Skin epidermis (tissue), 12 donors: ENCODE measurements at regions not wholly inside any gene's neighbourhood (a gene's known extent, or its start where the extent isn't known, plus 50 kb on each side); places are given as distances from the start of the nearest gene placed in this dataset.

Experiments used
- H3K27ac ChIP-seq, 21 experiments: fragments of 200-600 bp; sonication (generic) in 11 of 21; one replicate each; pipeline ENCODE4 v1.5.0; 2020; ENCODE audit warnings: mild to moderate bottlenecking in 3 of 21, inconsistent platforms in 2 of 21, moderate library complexity in 2 of 21
- H3K4me3 ChIP-seq, 7 experiments: fragments of 200-600 bp; sonication (generic) in 2 of 7; one replicate each; pipeline ENCODE4 v1.5.0; 2020; ENCODE audit warnings: inconsistent platforms in 2 of 7, mild to moderate bottlenecking in 2 of 7, moderate library complexity in 1 of 7

- no peak overlapping the region for H3K4me3 ChIP-seq
- H3K27ac ChIP-seq, result peak overlapping the region in 13 of 21 experiments; percentile 2 to 70 (median 50)
Measured at GRCh38 chr15:39172380-39173281, 408.2 kb upstream of the THBS1 start.

DNA sequence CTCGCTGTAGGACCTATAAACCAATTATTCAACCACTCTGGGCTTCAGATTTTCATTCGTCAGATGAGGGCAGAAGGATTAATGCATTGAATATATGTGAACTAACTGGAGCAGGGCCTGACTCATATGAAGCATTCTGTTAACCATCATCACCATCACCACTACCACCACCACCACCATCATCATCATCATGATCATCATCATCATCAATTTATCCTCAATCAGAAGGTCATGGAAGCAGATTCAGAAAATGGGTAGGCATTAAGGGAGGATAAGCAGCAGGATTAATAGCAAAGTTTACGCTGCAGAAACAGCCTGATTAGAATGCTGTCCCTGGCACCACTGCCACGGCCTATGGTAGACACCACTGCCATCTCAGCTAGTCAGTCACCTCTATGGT, 407.5 kb upstream of the THBS1 start:
- Histone ChIP-seq H3K4me3 (no peak overlapping the region), H3K27ac (no peak overlapping the region)

DNA sequence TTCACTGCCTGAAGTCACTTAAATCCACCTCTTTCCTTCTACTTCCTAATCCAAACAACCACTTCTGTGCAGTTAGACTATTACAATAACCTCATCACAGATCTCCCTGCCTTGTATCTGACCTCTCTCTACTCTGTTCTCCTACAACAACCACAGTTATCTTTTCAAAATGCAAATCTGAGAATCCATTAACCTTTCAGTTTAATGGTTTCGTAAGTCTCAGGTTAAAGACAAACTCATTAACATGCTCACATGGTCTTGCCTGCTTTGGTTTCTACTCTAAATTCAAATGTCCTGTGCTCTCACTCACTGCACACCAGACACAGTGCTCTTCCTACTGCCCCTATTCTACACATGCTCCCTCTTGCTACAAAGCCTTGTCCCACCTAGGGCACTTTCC, 406.5 kb upstream of the THBS1 start:
- H3K4me3 ChIP-seq, result no peak overlapping the region
- no peak overlapping the region for H3K27ac ChIP-seq

GRCh38 chr15:39176030-39176429, 404.8 kb upstream of the THBS1 start:
- Histone ChIP-seq H3K4me3 (no peak overlapping the region), H3K27ac (no peak overlapping the region)

DNA sequence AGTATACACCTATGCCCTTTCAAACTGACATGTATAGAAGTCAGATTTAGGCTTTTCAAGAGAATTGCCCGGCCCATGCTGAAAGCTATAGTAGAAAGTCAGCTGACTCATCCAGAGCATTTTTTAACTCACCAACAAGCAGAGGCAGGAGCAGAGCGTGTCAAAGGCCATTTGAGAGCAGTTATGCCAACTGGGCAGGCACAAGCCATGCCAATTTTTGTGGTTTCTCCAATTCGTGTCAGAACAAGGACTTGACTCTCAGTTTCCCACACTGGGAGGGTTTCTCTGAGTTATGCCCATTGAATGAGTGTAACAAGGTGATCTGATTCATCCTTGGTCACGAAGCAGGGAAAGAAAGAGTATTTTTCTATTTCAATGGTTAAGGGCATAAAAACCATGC, 403.3 kb upstream of the THBS1 start:
- peak overlapping the region in 1 of 21 experiments; percentile 23 for H3K27ac ChIP-seq
- no peak overlapping the region for H3K4me3 ChIP-seq

- peak overlapping the region in 4 of 21 experiments; percentile 7 to 42 (median 23) for H3K27ac ChIP-seq
Measured at GRCh38 chr15:39180030-39180429, 400.8 kb upstream of the THBS1 start.

GRCh38 chr15:39180483-39180933, 400.4 kb upstream of the THBS1 start:
- Histone ChIP-seq H3K4me3 (no peak overlapping the region), H3K27ac (peak overlapping the region in 2 of 21 experiments; percentile 66 to 68)

More at GRCh38 chr15:39180030-39180429, 400.8 kb upstream of the THBS1 start:
- H3K4me3 ChIP-seq, result no peak overlapping the region

DNA sequence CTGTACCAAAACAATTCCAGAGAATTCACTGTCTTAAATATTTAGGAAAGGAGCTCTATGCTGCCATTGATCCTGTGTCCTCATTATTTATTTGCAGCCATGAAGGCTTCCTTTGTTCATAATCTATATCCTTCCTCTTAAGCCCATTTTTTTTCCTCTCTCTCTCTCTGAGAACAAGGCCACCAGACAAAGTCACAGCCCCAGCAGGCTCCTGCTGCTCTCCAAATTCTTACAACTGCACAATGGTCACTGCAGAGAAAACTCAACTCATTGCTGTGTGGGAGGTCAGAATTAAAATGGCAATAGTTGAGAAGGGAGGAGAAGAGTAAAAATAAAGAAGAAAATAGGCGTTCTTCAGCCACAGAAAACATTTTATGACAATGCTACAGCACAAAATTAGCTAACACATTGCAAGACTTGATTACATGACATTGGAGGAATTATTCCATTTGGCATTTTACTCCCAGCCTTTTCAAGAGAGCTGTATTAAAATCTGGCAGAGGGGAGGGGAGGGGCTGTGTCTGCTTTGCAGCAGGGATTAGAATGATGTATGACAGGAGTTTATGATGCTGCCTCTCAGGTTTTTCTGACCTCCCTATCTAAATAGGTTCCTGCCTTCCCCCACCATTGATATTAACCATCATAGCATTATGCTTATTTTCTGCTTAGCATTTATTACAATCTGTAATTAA, 399.7 kb upstream of the THBS1 start:
- H3K27ac ChIP-seq, result peak overlapping the region in 4 of 21 experiments; percentile 40 to 68 (median 58)
- H3K4me3 ChIP-seq, result no peak overlapping the region

GRCh38 chr15:39181940-39182339, 398.9 kb upstream of the THBS1 start:
- Histone ChIP-seq H3K4me3 (no peak overlapping the region), H3K27ac (peak overlapping the region in 7 of 21 experiments; percentile 0 to 68 (median 35))

DNA sequence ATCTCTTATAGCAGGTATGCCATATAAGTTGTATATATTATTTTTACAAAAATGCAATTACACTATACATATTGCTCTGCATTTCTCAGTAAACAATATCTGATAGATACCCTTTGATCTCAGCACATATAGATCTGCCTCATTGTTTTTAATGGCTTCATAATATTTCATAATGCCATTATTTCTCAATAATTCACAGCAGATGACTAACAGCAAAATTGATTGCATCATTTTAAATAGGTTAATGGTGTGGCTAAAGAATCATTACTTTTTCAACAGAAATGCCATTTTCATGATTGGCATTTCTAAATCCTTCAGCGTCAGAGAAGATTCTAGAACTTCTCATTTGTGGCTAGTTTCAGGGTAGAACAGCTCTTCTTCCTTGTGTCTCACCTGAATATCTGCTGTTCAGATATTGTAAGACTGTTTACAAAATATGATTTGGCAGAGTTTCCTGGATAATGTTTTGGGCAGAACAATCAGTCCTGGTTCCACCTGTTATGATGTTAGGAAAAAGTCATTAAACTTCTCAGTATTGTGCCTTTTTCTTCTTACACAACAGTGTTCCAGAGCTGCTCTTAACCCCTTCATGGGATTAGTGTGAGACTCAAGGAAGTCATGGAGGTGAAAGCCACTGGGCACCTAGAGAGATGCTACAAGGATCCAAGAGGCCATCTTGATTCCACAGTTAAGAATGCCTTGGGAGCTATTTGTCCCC, 397.6 kb upstream of the THBS1 start:
- Histone ChIP-seq H3K27ac (peak overlapping the region in 3 of 21 experiments; percentile 11 to 51 (median 50)), H3K4me3 (no peak overlapping the region)

DNA sequence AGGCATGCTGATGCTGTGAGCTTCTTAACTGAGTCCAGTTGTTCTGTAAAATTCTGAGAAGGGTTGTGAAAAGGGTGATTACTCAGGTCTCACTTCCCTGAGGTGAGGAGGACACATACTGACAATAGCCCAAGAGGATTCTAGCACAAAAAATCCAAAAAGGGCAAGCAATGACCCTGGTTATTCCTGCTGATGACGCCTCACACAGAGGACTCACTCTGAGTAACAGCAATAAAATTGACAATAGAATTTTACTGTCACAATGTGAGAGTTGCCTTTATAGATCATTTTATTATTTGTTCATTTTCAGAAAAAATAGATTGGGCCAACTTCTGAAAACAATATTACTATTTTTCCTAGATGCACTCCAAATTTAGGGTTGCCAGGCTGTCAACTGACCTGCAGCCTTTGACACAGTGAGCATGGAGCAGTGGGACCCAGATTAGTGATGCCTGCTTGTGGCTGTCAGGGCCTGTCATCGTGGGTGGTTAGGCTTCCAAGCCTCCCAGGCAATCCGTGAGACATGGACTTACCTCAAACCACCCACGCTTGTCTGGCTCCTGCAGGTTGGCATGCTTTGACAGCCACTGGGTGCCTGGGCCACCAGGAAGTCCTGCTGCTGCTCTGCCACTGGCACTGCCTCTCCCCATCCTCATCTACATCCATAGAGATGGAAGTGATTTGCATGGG, 396.0 kb upstream of the THBS1 start:
- no peak overlapping the region for H3K27ac ChIP-seq

GRCh38 chr15:39188314-39188713, 392.6 kb upstream of the THBS1 start:
- peak overlapping the region in 4 of 21 experiments; percentile 18 to 40 (median 28) for H3K27ac ChIP-seq
- H3K4me3 ChIP-seq, result no peak overlapping the region

More for the DNA sequence above, 396.0 kb upstream of the THBS1 start:
- no peak overlapping the region for H3K4me3 ChIP-seq

DNA sequence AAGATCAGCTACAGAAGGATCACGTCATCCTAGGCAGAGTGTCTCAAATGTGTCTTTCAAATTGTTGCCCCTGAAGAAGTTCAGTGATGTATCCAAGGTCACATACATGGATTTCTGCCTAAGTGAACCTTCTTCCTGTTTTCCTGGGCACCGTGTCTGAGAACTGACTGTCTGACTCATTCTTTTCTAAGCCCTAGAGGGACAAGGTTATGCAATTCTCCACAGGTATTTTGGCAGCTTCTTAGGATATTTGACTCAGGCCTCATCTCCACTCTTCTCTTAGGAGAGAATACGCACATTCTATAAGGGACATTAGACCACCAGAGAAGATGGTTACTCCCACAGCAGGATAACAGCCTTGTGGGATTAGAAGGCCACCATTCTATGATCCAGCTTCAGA, 391.9 kb upstream of the THBS1 start:
- H3K27ac ChIP-seq, result peak overlapping the region in 4 of 21 experiments; percentile 18 to 40 (median 28)
- no peak overlapping the region for H3K4me3 ChIP-seq

GRCh38 chr15:39191871-39192291, 389.0 kb upstream of the THBS1 start:
- Histone ChIP-seq H3K4me3 (no peak overlapping the region), H3K27ac (peak overlapping the region in 1 of 21 experiments; percentile 17)

DNA sequence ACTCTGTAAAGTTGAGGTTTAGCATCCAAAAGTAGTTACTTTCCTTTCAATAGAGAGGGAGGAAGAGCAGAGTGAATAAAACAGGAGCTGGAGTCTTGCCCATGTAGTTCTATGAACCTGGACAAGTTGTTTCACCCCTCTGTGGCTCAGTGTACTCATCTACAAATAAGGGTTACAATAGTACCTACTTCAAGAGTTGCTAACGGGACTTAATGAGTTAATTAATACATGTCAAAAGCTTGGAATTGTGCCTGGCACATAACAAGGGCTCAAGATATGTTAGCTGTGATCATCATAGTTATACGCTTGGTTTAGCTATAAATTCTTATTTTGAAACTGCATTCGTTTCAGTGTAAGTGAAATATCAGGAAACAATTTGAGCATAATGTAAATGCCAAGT, 388.5 kb upstream of the THBS1 start:
- Histone ChIP-seq H3K4me3 (no peak overlapping the region), H3K27ac (peak overlapping the region in 3 of 21 experiments; percentile 2 to 43 (median 17))

DNA sequence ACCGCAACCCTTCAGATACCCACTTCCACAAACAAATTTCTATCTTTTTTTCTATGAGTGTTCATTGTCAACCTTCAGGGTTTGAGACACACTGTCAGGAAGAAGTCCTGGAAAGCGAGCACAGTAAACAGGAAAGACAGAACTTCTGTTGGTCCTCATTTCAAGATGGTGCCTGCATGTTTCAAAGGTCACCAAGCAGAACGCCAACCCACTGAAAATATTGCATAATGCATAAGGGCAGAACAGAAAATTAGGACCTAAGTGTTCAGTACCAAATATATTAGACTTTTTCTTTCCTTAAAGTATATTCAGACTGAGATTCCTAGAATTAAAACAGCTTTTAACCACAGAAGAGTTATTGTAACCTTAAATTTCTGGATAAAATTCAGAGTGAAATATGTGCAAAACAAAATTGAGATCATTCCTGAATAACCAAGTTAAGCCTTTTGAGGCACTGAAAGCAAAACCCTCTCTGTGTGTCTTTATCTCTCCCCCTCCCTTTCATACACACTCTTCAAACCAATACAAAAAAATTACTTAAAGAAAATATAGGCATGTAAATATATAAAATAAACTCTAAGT, 387.8 kb upstream of the THBS1 start:
- Histone ChIP-seq H3K27ac (peak overlapping the region in 1 of 21 experiments; percentile 2), H3K4me3 (no peak overlapping the region)

DNA sequence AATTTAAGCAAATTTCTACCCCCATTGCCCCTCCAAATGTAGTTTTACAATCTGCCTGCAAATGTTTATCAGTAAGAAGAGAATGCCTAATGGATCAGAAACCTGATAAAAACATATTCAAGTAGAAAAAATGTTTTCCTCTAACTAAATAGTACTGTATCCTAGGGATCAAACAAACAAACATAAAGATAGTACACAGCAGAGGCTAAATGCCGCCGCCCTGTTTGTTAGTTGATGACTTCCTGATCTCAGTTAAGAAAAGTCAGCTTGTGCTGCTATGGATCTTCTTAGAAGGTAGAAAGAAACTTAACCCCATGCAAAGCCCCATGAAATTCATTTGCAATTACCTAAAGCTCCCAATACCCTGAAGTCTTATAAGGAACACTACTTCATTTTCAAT, 387.3 kb upstream of the THBS1 start:
- peak overlapping the region in 1 of 21 experiments; percentile 15 for H3K27ac ChIP-seq
- no peak overlapping the region for H3K4me3 ChIP-seq

DNA sequence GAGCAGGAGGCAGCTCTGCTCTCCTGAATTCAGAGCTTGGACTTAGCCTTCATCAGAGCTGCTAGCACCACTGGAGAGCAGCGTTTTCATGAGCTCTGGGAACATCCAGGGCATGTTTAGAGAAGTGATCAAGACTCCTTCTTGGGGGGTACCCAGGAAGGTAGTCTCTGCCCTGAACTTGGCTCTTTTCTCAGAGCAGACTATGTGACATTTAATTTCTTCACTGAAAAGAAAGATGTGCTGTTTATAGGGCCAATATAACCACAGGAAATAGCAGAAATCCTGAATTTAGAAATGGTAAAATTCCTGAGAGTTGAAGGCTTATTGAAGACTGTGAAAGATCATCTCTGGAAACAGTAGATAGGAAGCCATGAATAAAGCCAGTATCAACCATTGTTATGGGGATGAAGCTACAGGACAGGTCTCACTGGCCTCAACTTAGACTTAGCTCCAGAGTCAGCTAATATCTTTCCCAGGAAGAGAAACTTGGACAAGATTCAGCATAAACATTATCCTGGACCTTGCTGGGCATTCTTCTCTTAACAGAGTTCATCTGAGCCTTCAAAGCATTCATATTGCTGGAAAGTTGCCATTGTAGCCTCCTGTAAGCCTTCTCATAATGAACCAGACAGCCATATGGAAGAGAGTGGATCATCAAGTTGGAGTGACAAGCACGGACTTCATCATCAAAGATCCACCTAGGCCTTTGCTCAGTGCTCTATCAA, 386.6 kb upstream of the THBS1 start:
- Histone ChIP-seq H3K27ac (peak overlapping the region in 1 of 21 experiments; percentile 15), H3K4me3 (no peak overlapping the region)
